Endothelial cell of umbilical vein (primary cell): ENCODE measurements at regions not wholly inside any gene's neighbourhood (a gene's known extent, or its start where the extent isn't known, plus 50 kb on each side); places are given as distances from the start of the nearest gene placed in this dataset.

Experiments
- BruUV-seq: library from RNA; stranded (reverse); fragments of 400-500 nt; replicated peaks from 2 replicates; lab custom pipeline; 2021; lab: Mats Ljungman, UMichigan
- CTCF ChIA-PET: fragments of 300-600, 350-600 bp; sonication (Branson Sonifier 250); formaldehyde crosslinking; loops from one replicate; lab custom pipeline; 2021; ENCODE audit warnings: antibody characterized with exemption, inconsistent platforms; lab: Charles Lee
- POLR2A ChIA-PET: fragments of 300-600, 350-600 bp; sonication (Branson Sonifier 250); formaldehyde crosslinking; loops from one replicate; lab custom pipeline; 2021; ENCODE audit warnings: antibody characterized with exemption, inconsistent platforms; lab: Charles Lee
- DNase-seq: peaks from one replicate; pipeline ENCODE4 v3.0.0-alpha.2; 2011; ENCODE audit warnings: low read depth, low spot score
- FAIRE-seq: peaks from 2 replicates; lab custom pipeline; 2011; peaks lifted over from hg19 to GRCh38; lab: Jason Lieb, UNC
- H2AFZ ChIP-seq: 2 replicates; pipeline ENCODE4 v1.6.0; 2012; ENCODE audit warnings: low read depth, low read length, control low read depth, inconsistent platforms
- H3K27ac ChIP-seq: 2 replicates; pipeline ENCODE4 v1.5.1; 2011; ENCODE audit warnings: low read depth, mild to moderate bottlenecking, control low read depth, low read length, moderate library complexity; ENCODE audit not compliant: insufficient read depth
- H3K27me3 ChIP-seq, 2 experiments: 2 replicates each; pipeline versions ENCODE4 v1.6.0 to v1.6.1; 2011; ENCODE audit warnings: low read length in 2 of 2, mixed read lengths in 1 of 2; ENCODE audit not compliant: control insufficient read depth in 2 of 2, insufficient read depth in 2 of 2
- H3K36me3 ChIP-seq, 2 experiments: 2 replicates in 1 of 2; 3 replicates in 1 of 2; pipeline ENCODE4 v1.5.1; 2011; ENCODE audit warnings: low read length in 2 of 2, mild to moderate bottlenecking in 1 of 2, moderate library complexity in 1 of 2; ENCODE audit not compliant: control insufficient read depth in 2 of 2, insufficient read depth in 2 of 2; ENCODE audit errors: extremely low read depth in 1 of 2
- H3K4me1 ChIP-seq: 3 replicates; pipeline ENCODE4 v1.5.1; 2011; ENCODE audit warnings: mild to moderate bottlenecking, low read length; ENCODE audit not compliant: control insufficient read depth, insufficient read depth; ENCODE audit errors: extremely low read depth
- H3K4me2 ChIP-seq: 2 replicates; pipeline ENCODE4 v1.6.1; 2011; ENCODE audit warnings: low read length, control low read depth, mixed read lengths; ENCODE audit not compliant: insufficient read depth
- H3K4me3 ChIP-seq, 3 experiments: fragments of 200-600 bp in 1 of 3; sonication (generic), shearing (Covaris generic) in 1 of 3; replicated peaks in 1 of 3; 2 replicates each; pipeline ENCODE4 v1.5.1; 2011 to 2016; ENCODE audit warnings: control low read depth in 3 of 3, low read length in 3 of 3, mild to moderate bottlenecking in 2 of 3, inconsistent platforms in 1 of 3, low read depth in 1 of 3, moderate library complexity in 1 of 3; ENCODE audit not compliant: insufficient read depth in 1 of 3
- H3K79me2 ChIP-seq: 2 replicates; pipeline ENCODE4 v1.6.0; 2012; ENCODE audit warnings: low read length, inconsistent platforms; ENCODE audit not compliant: control insufficient read depth, insufficient read depth
- H3K9ac ChIP-seq: replicated peaks from 2 replicates; pipeline ENCODE3; 2011; ENCODE audit warnings: low read length, control low read depth; ENCODE audit not compliant: insufficient read depth; ENCODE audit errors: extremely low read depth
- H3K9me1 ChIP-seq: replicated peaks from 3 replicates; pipeline ENCODE4 v1.6.0; 2011; ENCODE audit warnings: mild to moderate bottlenecking, low read length; ENCODE audit not compliant: control insufficient read depth, insufficient read depth; ENCODE audit errors: extremely low read depth
- H3K9me3 ChIP-seq: replicated peaks from 2 replicates; pipeline ENCODE4 v1.5.1; 2012; ENCODE audit warnings: low read length, inconsistent platforms; ENCODE audit not compliant: control insufficient read depth, insufficient read depth
- H4K20me1 ChIP-seq: replicated peaks from 2 replicates; pipeline ENCODE3; 2011; ENCODE audit warnings: mild to moderate bottlenecking, low read length; ENCODE audit not compliant: control insufficient read depth, insufficient read depth; ENCODE audit errors: extremely low read depth
- CTCF ChIP-seq, 2 donors: IDR thresholded peaks; 1 replicate in 1 of 2; 2 replicates in 1 of 2; pipeline ENCODE4 v1.5.1; 2011; ENCODE audit warnings: low read length in 2 of 2, mild to moderate bottlenecking in 2 of 2, moderate library complexity in 2 of 2, control low read depth in 1 of 2, inconsistent platforms in 1 of 2, low read depth in 1 of 2; ENCODE audit not compliant: insufficient read depth in 1 of 2; ENCODE audit errors: extremely low read depth in 1 of 2
- EZH2 ChIP-seq: IDR thresholded peaks from 2 replicates; pipeline ENCODE4 v1.6.1; 2012; ENCODE audit warnings: borderline replicate concordance, low read depth, mild to moderate bottlenecking, moderate library complexity, low read length, inconsistent platforms; ENCODE audit not compliant: severe bottlenecking
- FOS ChIP-seq: IDR thresholded peaks from 2 replicates; pipeline ENCODE4 v1.6.1; 2011; ENCODE audit warnings: mild to moderate bottlenecking, low read length, moderate library complexity, borderline replicate concordance; ENCODE audit not compliant: insufficient read depth
- JUN ChIP-seq: IDR thresholded peaks from 2 replicates; pipeline ENCODE4 v1.6.1; 2011; ENCODE audit warnings: borderline replicate concordance, low read depth; ENCODE audit not compliant: insufficient read length, insufficient read depth
- MAX ChIP-seq: IDR thresholded peaks from 2 replicates; pipeline ENCODE4 v1.6.1; 2011; ENCODE audit not compliant: insufficient read depth, insufficient read length
- MYC ChIP-seq: IDR thresholded peaks from one replicate; pipeline ENCODE4 v1.6.1; 2011; ENCODE audit warnings: mild to moderate bottlenecking, low read depth, low read length
- POLR2A ChIP-seq: IDR thresholded peaks from 2 replicates; pipeline ENCODE4 v1.6.1; 2012; ENCODE audit warnings: low read depth, mild to moderate bottlenecking, control low read depth, low read length
- POLR2AphosphoS5 ChIP-seq: IDR thresholded peaks from 2 replicates; pipeline ENCODE4 v1.6.1; 2012; ENCODE audit warnings: low read depth, mild to moderate bottlenecking, control low read depth, low read length, moderate library complexity; ENCODE audit not compliant: insufficient read depth
- dilution Hi-C: fragments of 300-500 bp; cut with MboI; formaldehyde crosslinking; loops from one replicate; pipeline ENCODE4 v1.15.0; 2019; ENCODE audit warnings: low sequenced_read_pairs; ENCODE audit not compliant: extremely low pct_ligation_motif_present
- intact Hi-C: fragments of 100-400 bp; cut with micrococcal nuclease; formaldehyde crosslinking; loops from one replicate; pipeline ENCODE4 v1.10.0; 2022

GRCh38 chr3:159609625-159610024 is 379.0 kb upstream of the IL12A start:
- CTCF ChIA-PET: interaction anchor here (1.1 to 1.3 kb wide), 2 partner anchors 194 to 195 kb away, joined by 3 to 4 read pairs; no protein-coding TSS in a partner anchor
- FAIRE-seq: no peak

More at GRCh38 chr3:159609625-159610024, 379.0 kb upstream of the IL12A start:
- TF ChIP-seq MYC (no peak), EZH2 (no peak), MAX (no peak), JUN (no peak), POLR2A (no peak), CTCF (IDR thresholded peaks at IDR 0.05; ENCODE audit: extremely low read depth in 1 of 2, insufficient read depth in 1 of 2, low read depth in 1 of 2, low read length in 2 of 2) (no peak), FOS (no peak), POLR2AphosphoS5 (no peak)
- Histone ChIP-seq H3K27me3 (peaks cover 13 to 23% of the 10 kb centered on the region in 2 experiments), H2AFZ (no peak overlapping the region), H3K27ac (no peak overlapping the region), H4K20me1 (no peaks in the 10 kb centered on the region), H3K79me2 (no peaks in the 10 kb centered on the region), H3K4me3 (no peak overlapping the region), H3K9me3 (no peaks in the 10 kb centered on the region), H3K4me1 (no peaks in the 10 kb centered on the region), H3K4me2 (no peak overlapping the region), H3K36me3 (no peaks in the 10 kb centered on the region), H3K9ac (no peak overlapping the region), H3K9me1 (no peaks in the 10 kb centered on the region)
- intact Hi-C loops: loop anchor here (10.0 kb wide), 1 partner anchor 345 kb away; no protein-coding TSS in a partner anchor
- DNase-seq: no peak
- dilution Hi-C loops: no loop called here
- POLR2A ChIA-PET: no interaction called here
- BruUV-seq: no TSS peak
